ENCODE measurements at regions not wholly inside any gene's neighbourhood (a gene's known extent, or its start where the extent isn't known, plus 50 kb on each side); places are given as distances from the start of the nearest gene placed in this dataset.

GRCh38 chr10:62964026-62964425 lies 147.9 kb upstream of the EGR2 start:
- FAIRE-seq: no peak
- H4K20me1 ChIP-seq (ENCODE audit: insufficient read depth, low read length): no peaks in the 10 kb centered on the region
- no peaks in the 10 kb centered on the region for H3K36me3 ChIP-seq (replicated peaks in 1 of 2; ENCODE audit: control insufficient read depth in 1 of 2, insufficient read depth in 2 of 2, low read length in 2 of 2)
- H3K9ac ChIP-seq (ENCODE audit: insufficient read depth, low read depth, low read length): no peak overlapping the region
- DNase-seq (ENCODE audit: low spot score): no peak
- H2AFZ ChIP-seq (ENCODE audit: low read length): no peak overlapping the region
- BruUV-seq (replicated peaks): no TSS peak
- no peaks in the 10 kb centered on the region; a peak in 1 of 5 replicates for H3K27me3 ChIP-seq (ENCODE audit: control insufficient read depth in 1 of 2, insufficient read depth in 2 of 2, low read length in 2 of 2)
- no peaks in the 10 kb centered on the region for H3K4me1 ChIP-seq (ENCODE audit: insufficient read depth, low read length)
- TF ChIP-seq RFX1 (IDR thresholded peaks at IDR 0.05): no peak
- no peak for TF ChIP-seq NFKBIZ (CRISPR knock-in tag; IDR thresholded peaks at IDR 0.05)
- no peak for TF ChIP-seq GABPA (IDR thresholded peaks at IDR 0.05; ENCODE audit: low read depth, low read length)
- TF ChIP-seq GABPA (CRISPR knock-in tag; IDR thresholded peaks at IDR 0.05; ENCODE audit: low read depth): no peak
- no peak for TF ChIP-seq ATF6 (CRISPR knock-in tag; conservative IDR thresholded peaks at IDR 0.05)
- no peak for TF ChIP-seq HOXA5 (CRISPR knock-in tag; IDR thresholded peaks at IDR 0.05)
- no peak for TF ChIP-seq NR3C1 (CRISPR knock-in tag; IDR thresholded peaks at IDR 0.05)
- no peak for TF ChIP-seq TIGD3 (CRISPR knock-in tag; IDR thresholded peaks at IDR 0.05; ENCODE audit: borderline replicate concordance)
- TF ChIP-seq RFXAP (CRISPR knock-in tag; IDR thresholded peaks at IDR 0.05; ENCODE audit: borderline replicate concordance): no peak
- TF ChIP-seq THAP7 (CRISPR knock-in tag; IDR thresholded peaks at IDR 0.05): no peak
- TF ChIP-seq WIZ (CRISPR knock-in tag; IDR thresholded peaks at IDR 0.05): no peak
- TF ChIP-seq DZIP1 (CRISPR knock-in tag; IDR thresholded peaks at IDR 0.05): no peak
- no peak for TF ChIP-seq ADNP (CRISPR knock-in tag; IDR thresholded peaks at IDR 0.05)
- no peak for TF ChIP-seq KDM5B (CRISPR knock-in tag; IDR thresholded peaks at IDR 0.05; ENCODE audit: borderline replicate concordance)
- no peak for TF ChIP-seq CCDC6 (CRISPR knock-in tag; IDR thresholded peaks at IDR 0.05)
- no peak for TF ChIP-seq FOXJ3 (CRISPR knock-in tag; IDR thresholded peaks at IDR 0.05; ENCODE audit: borderline replicate concordance)
- no peak for TF ChIP-seq FOXK1 (CRISPR knock-in tag; IDR thresholded peaks at IDR 0.05; ENCODE audit: borderline replicate concordance, low read depth)
- 14% methylated on average over 4 of the region's 4 CpGs for WGBS (ENCODE audit: low lambda C conversion rate)
- intact Hi-C loops (cut with micrococcal nuclease; ENCODE audit: unreplicated experiment): no loop called here
- no peak overlapping the region for H3K4me3 ChIP-seq (replicated peaks in 1 of 3; ENCODE audit: insufficient read depth in 1 of 3, low read depth in 2 of 3, low read length in 3 of 3)
- ChIA-PET CTCF (ENCODE audit: low intra/inter-chr PET ratio, low total read pairs) (no interaction called here), POLR2A (no interaction called here)
- ATAC-seq: no peak
- no peak overlapping the region for H3K4me2 ChIP-seq (ENCODE audit: low read depth, low read length)
- no peaks in the 10 kb centered on the region for H3K79me2 ChIP-seq (ENCODE audit: insufficient read depth, low read length)
- H3K27ac ChIP-seq (ENCODE audit: extremely low read length, insufficient read depth, low read length): no peak overlapping the region
- no peaks in the 10 kb centered on the region for H3K9me3 ChIP-seq (ENCODE audit: low read length)
- in situ Hi-C loops (cut with HindIII; ENCODE audit: extremely low pct_ligation_motif_present, low pct_unique_long_range_greater_than_20kb): no loop called here
